Nephron progenitor cell (in vitro differentiated cells): ENCODE measurements at regions not wholly inside any gene's neighbourhood (a gene's known extent, or its start where the extent isn't known, plus 50 kb on each side); places are given as distances from the start of the nearest gene placed in this dataset.

ENCODE experiments used
- DNase-seq: peaks from one replicate; pipeline ENCODE4 v3.0.0; 2021
- H3K27ac Mint-ChIP-seq: 2 replicates; pipeline ENCODE4 v1.8.0; 2021; ENCODE audit warnings: mild to moderate bottlenecking, moderate library complexity, mixed read lengths
- H3K27me3 Mint-ChIP-seq: 2 replicates; pipeline ENCODE4 v1.8.0; 2021; ENCODE audit warnings: mild to moderate bottlenecking, low read depth, mixed read lengths; ENCODE audit not compliant: poor library complexity
- H3K36me3 Mint-ChIP-seq: 2 replicates; pipeline ENCODE4 v1.8.0; 2021; ENCODE audit warnings: low read depth, mixed read lengths
- H3K4me1 Mint-ChIP-seq: 2 replicates; pipeline ENCODE4 v1.8.0; 2021; ENCODE audit warnings: mixed read lengths
- H3K4me3 Mint-ChIP-seq: 2 replicates; pipeline ENCODE4 v1.8.0; 2021; ENCODE audit warnings: mild to moderate bottlenecking, moderate library complexity, mixed read lengths
- H3K9me3 Mint-ChIP-seq: 2 replicates; pipeline ENCODE4 v1.8.0; 2021; ENCODE audit warnings: mild to moderate bottlenecking, moderate library complexity, mixed read lengths
- CTCF ChIP-seq: fragments of 200-600 bp; sonication (generic); IDR thresholded peaks from 2 replicates; pipeline ENCODE4 v1.5.0; 2021; ENCODE audit warnings: antibody characterized with exemption

- H3K27ac Mint-ChIP-seq = no peak overlapping the region
- H3K9me3 Mint-ChIP-seq = no peaks in the 10 kb centered on the region
- H3K4me1 Mint-ChIP-seq = peaks cover 9% of the 10 kb centered on the region
- no peak for DNase-seq
- H3K36me3 Mint-ChIP-seq = no peaks in the 10 kb centered on the region
- no peak for TF ChIP-seq CTCF
- H3K4me3 Mint-ChIP-seq = no peak overlapping the region
- peaks cover 10% of the 10 kb centered on the region for H3K27me3 Mint-ChIP-seq
Measured at GRCh38 chr11:31887180-31887579, 76.1 kb upstream of the PAX6 start.

DNA sequence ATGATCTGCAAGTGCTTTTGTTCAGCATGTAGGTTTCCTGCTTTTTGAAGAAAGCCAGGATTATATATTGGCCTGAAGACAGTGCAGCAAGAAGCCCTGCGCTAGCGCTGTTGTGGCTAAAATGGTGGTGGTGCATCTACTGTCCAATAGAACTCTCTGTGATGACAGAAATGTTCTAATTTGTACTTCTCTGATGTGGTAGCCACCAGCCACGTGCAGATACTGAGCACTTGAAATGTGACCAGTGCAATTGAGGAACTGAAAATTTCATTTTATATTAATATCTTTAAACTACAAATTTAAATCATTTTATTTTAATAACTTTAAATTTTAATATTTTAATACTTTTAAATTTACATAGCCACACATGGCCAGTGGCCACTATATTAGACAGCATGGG lies 73.0 kb upstream of the PAX6 start:
- H3K4me3 Mint-ChIP-seq = no peak overlapping the region
- H3K36me3 Mint-ChIP-seq = no peaks in the 10 kb centered on the region
- H3K9me3 Mint-ChIP-seq = no peaks in the 10 kb centered on the region
- no peak overlapping the region for H3K27ac Mint-ChIP-seq
- peaks cover 9% of the 10 kb centered on the region for H3K4me1 Mint-ChIP-seq
- no peak for DNase-seq
- no peak for TF ChIP-seq CTCF
- peaks cover 11% of the 10 kb centered on the region for H3K27me3 Mint-ChIP-seq

DNA sequence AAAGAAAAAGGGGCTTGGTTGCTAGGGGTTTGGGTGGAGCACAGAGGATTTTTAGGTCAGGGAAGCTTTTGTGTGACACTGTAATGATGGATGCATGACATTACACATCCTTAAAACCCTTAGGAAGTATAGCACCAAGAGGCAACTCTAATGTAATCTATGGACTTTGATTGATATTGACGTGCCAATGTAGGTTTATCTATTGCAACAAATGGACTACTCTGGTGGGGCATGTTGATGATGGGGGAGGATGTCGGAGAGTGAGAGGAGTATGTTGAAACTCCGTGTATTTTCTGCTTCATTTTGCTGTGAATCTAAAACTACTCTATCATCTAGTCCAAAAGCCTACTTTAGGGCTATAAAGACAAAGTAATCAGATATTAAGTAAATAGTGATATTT lies 72.3 kb upstream of the PAX6 start:
- Mint-ChIP-seq H3K4me3 (no peak overlapping the region), H3K9me3 (no peaks in the 10 kb centered on the region), H3K36me3 (no peaks in the 10 kb centered on the region), H3K27ac (no peak overlapping the region), H3K4me1 (peaks cover 9% of the 10 kb centered on the region), H3K27me3 (peaks cover 13% of the 10 kb centered on the region)
- DNase-seq = no peak
- TF ChIP-seq CTCF = no peak

GRCh38 chr11:31882951-31883392 lies 71.8 kb upstream of the PAX6 start:
- Mint-ChIP-seq H3K27ac (no peak overlapping the region), H3K9me3 (no peaks in the 10 kb centered on the region), H3K36me3 (no peaks in the 10 kb centered on the region), H3K4me1 (peaks cover 9% of the 10 kb centered on the region), H3K27me3 (peaks cover 15% of the 10 kb centered on the region), H3K4me3 (no peak overlapping the region)
- no peak for TF ChIP-seq CTCF
- peak; percentile 28 for DNase-seq

DNA sequence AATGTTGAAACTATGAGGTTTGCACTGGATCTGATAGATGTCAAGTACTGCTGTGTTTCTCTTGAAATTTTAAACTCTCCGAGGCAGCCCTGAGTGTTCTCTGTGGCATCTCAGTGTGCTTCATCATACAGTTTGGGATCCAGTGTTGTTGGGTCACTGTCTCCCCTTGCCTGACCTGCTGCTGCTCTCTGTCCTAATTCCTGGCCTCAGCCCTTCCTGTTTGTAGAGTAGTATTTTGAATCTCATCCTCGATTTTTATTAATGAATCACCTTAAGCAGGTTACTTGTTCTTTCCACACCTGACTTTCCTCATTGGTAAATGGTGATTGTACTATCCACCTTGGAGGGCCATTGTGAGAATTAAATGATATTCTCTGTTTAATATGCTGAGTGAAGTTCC lies 70.7 kb upstream of the PAX6 start:
- Mint-ChIP-seq H3K36me3 (no peaks in the 10 kb centered on the region), H3K27ac (no peak overlapping the region)

More for the DNA sequence above, 70.7 kb upstream of the PAX6 start:
- no peak for TF ChIP-seq CTCF
- DNase-seq = no peak
- Mint-ChIP-seq H3K4me1 (peaks cover 9% of the 10 kb centered on the region), H3K9me3 (no peaks in the 10 kb centered on the region), H3K27me3 (peaks cover 15% of the 10 kb centered on the region), H3K4me3 (no peak overlapping the region)
